Testis (tissue), 2 donors: ENCODE measurements at regions not wholly inside any gene's neighbourhood (a gene's known extent, or its start where the extent isn't known, plus 50 kb on each side); places are given as distances from the start of the nearest gene placed in this dataset.

Experiments used
- DNase-seq: peaks from one replicate; pipeline ENCODE4 v3.0.0-alpha.2; 2019
- H3K27ac ChIP-seq, 2 donors: fragments of 200-600 bp; sonication (generic); one replicate each; pipeline ENCODE4 v1.5.1; 2019
- H3K27me3 ChIP-seq: fragments of 200-600 bp; sonication (generic); one replicate; pipeline ENCODE4 v1.5.1; 2019
- H3K36me3 ChIP-seq: fragments of 200-600 bp; sonication (generic); one replicate; pipeline ENCODE4 v1.5.1; 2017; ENCODE audit warnings: low read depth; ENCODE audit errors: missing control alignments
- H3K4me1 ChIP-seq: fragments of 200-600 bp; sonication (generic); one replicate; pipeline ENCODE4 v1.5.1; 2019
- H3K4me3 ChIP-seq, 2 donors: fragments of 200-600 bp; sonication (generic); one replicate each; pipeline ENCODE4 v1.5.1; 2017 to 2019
- H3K9me3 ChIP-seq: fragments of 200-600 bp; sonication (generic); one replicate; pipeline ENCODE4 v1.5.1; 2017
- POLR2A ChIP-seq: fragments of 450-650 bp; IDR thresholded peaks from one replicate; pipeline ENCODE4 v1.6.1; 2017; ENCODE audit warnings: antibody characterized with exemption, mild to moderate bottlenecking, moderate library complexity
- WGBS, 2 donors: methylation state at CpG; one replicate each; pipeline ENCODE4 v1.1.5; 2018; 5-methylcytosine and 5-hydroxymethylcytosine counted together
- intact Hi-C: fragments of 100-400 bp; cut with DNase I; formaldehyde crosslinking; loops from one replicate; pipeline ENCODE4 v1.15.1; 2023; ENCODE audit warnings: low total_unique reads
- TF ChIP-seq, protein P1 (sequence below), 3 experiments: fragments of 450-650 bp in 2 of 3; fragments of 200-600 bp in 1 of 3; sonication (generic) in 1 of 3; IDR thresholded peaks; one replicate each; pipeline ENCODE4 v1.5.1; 2016 to 2019; ENCODE audit warnings: antibody characterized with exemption in 3 of 3, mild to moderate bottlenecking in 2 of 3, moderate library complexity in 1 of 3

DNA sequence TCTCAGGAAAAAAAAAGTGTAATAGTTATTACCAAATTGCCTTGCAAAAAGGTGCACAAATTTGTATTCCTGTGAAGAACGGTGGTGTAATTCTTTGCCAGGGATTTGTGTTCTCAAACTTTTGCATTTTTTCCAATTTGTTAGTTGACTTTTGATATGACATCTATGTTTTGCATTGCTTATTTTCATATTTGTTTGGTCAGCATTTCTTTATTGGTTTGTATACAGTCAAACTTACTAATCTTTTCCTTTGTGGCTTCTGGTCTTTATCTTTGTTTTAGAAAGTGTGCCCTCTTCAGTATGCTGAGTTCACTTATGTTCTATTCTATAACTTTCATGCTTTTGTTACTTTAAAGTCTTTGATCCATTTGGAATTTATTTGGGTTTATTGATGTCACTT lies 226.2 kb upstream of the ZFHX3 start:
- Histone ChIP-seq H3K27me3 (no peaks in the 10 kb centered on the region), H3K36me3 (no peaks in the 10 kb centered on the region), H3K4me1 (no peaks in the 10 kb centered on the region), H3K4me3 (no peak overlapping the region), H3K27ac (no peak overlapping the region), H3K9me3 (no peaks in the 10 kb centered on the region)
- 96 to 100% methylated on average over 1 of the region's 1 CpG for WGBS, 2 donors
- no peak for DNase-seq
- intact Hi-C loops, result no loop called here
- TF ChIP-seq, protein P1, sequence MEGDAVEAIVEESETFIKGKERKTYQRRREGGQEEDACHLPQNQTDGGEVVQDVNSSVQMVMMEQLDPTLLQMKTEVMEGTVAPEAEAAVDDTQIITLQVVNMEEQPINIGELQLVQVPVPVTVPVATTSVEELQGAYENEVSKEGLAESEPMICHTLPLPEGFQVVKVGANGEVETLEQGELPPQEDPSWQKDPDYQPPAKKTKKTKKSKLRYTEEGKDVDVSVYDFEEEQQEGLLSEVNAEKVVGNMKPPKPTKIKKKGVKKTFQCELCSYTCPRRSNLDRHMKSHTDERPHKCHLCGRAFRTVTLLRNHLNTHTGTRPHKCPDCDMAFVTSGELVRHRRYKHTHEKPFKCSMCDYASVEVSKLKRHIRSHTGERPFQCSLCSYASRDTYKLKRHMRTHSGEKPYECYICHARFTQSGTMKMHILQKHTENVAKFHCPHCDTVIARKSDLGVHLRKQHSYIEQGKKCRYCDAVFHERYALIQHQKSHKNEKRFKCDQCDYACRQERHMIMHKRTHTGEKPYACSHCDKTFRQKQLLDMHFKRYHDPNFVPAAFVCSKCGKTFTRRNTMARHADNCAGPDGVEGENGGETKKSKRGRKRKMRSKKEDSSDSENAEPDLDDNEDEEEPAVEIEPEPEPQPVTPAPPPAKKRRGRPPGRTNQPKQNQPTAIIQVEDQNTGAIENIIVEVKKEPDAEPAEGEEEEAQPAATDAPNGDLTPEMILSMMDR (IDR thresholded peaks at IDR 0.05), result no peak
- TF ChIP-seq POLR2A, result no peak

DNA sequence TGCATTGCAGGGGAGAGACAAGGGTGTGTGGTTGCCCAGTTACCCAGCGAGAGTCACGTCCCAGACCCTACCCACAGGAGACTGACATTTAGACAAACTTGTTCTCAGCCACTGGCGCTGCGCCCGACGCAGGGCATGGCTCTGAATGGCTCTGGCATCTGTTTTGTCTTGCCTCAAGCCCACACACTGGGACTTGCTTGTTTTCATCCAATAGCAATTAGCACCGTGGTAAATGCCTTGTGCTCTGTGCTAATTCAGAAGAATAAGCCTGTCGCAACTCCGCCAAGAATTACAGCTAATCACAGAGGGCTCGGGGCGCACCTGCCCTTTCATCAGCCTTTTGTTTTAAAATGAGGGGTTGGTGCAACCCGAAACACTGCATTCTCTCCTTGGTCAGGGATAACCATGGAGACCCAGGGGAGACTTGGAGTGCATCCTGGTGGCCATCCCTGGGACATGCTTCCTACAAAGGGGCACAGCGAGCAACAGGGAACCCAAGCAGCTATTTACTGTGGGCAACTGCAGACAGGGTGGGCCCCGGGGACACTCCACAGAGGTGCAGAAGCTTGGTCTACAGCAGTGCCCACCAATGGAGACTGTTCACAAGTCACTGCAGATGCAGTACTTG lies 220.6 kb upstream of the ZFHX3 start:
- Histone ChIP-seq H3K9me3 (no peaks in the 10 kb centered on the region), H3K36me3 (no peaks in the 10 kb centered on the region), H3K4me3 (no peak overlapping the region), H3K27ac (no peak overlapping the region), H3K4me1 (no peaks in the 10 kb centered on the region), H3K27me3 (no peaks in the 10 kb centered on the region)
- 83 to 87% methylated on average over 13 to 14 of the region's 14 CpGs for WGBS, 2 donors
- DNase-seq, result no peak
- TF ChIP-seq, protein P1 (IDR thresholded peaks at IDR 0.05), result no peak
- TF ChIP-seq POLR2A, result no peak
- intact Hi-C loops, result no loop called here

DNA sequence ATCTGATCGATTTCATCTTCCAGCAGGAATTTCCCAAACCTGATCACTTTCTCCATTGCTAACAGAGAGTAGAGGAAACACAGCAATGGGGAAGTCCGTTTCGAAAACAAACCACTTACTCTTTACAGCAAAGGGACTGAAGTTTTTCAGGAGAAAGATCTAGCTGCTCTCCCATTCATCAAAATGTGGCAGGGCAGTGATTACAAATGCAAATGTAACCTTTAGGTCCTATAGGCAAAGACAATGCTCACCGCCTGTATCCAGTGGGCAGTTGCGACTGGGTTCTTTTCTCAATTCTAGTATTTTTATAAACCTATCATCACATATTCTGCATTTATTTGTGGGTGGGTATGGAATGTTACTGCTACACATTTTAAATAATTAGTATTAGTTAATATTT lies 218.0 kb upstream of the ZFHX3 start:
- Histone ChIP-seq H3K9me3 (no peaks in the 10 kb centered on the region), H3K36me3 (no peaks in the 10 kb centered on the region), H3K27ac (no peak overlapping the region), H3K4me3 (no peak overlapping the region), H3K4me1 (no peaks in the 10 kb centered on the region), H3K27me3 (no peaks in the 10 kb centered on the region)
- no peak for DNase-seq
- TF ChIP-seq, protein P1 (IDR thresholded peaks at IDR 0.05), result no peak
- no peak for TF ChIP-seq POLR2A
- 77 to 78% methylated on average over 5 of the region's 5 CpGs for WGBS, 2 donors
- intact Hi-C loops, result no loop called here

DNA sequence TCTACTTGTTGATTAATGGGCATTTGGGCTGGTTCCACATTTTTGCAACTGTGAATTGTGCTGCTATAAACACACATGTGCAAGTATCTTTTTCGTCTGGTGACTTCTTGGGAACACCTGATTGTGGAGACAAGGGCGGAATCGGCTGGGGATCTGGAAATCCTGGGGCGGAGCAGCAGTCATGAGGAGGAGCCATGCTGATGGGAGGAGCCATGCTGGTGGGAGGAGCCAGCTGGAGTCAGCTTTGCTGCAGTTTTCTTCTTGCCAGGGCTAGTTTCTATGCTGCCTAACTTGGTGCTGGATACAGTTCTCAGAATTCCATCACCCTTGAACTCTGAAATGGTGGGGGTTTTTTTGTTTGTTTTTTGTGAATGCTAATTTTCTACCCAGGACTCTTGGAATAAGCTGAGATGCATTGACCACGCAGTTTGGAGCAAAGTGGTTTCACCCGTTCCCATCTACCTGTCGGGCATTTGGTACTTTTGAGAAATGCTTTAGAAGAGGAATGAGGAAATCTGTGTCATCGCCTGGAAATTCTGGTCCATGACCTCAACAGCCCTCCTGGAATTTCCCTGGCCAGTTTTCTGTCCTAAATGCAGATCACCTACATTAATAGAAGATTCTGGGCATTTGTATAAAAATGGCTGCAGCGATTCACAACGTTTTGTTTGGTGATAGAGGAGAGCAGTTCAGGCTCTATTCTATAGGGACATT lies 217.4 kb upstream of the ZFHX3 start:
- no peaks in the 10 kb centered on the region for H3K9me3 ChIP-seq
- no peak overlapping the region for H3K4me3 ChIP-seq
- no peak overlapping the region for H3K27ac ChIP-seq
- no peaks in the 10 kb centered on the region for H3K4me1 ChIP-seq
- no peaks in the 10 kb centered on the region for H3K36me3 ChIP-seq
- no peak for DNase-seq
- no peaks in the 10 kb centered on the region for H3K27me3 ChIP-seq
- TF ChIP-seq, protein P1 (IDR thresholded peaks at IDR 0.05), result no peak
- TF ChIP-seq POLR2A, result no peak
- 53 to 61% methylated on average over 10 of the region's 10 CpGs for WGBS, 2 donors
- intact Hi-C loops, result no loop called here

DNA sequence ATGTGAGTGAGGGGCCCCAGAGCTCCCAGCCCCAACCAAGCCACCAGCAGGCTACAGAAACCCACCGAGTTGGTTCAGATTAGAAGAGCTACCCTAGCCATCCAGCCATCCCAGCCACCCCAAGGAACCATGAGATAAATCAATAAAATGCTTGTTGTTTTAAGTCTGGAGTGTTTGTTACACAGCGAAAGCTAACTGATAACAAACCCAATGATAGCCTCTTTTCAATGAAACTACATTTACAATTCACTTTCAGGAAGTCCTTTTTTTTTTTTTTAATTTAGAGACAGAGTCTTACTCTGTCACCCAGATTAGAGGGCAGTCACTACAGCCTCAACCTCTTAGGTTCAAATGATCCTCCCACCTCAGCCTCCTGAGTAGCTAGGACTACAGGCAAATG lies 215.0 kb upstream of the ZFHX3 start:
- H3K4me1 ChIP-seq, result no peaks in the 10 kb centered on the region
- no peaks in the 10 kb centered on the region for H3K36me3 ChIP-seq
- 88 to 95% methylated on average over 2 of the region's 2 CpGs for WGBS, 2 donors
- intact Hi-C loops, result no loop called here
- H3K27ac ChIP-seq, result no peak overlapping the region
- no peaks in the 10 kb centered on the region for H3K27me3 ChIP-seq
- TF ChIP-seq, protein P1 (IDR thresholded peaks at IDR 0.05), result no peak
- no peak for TF ChIP-seq POLR2A
- no peaks in the 10 kb centered on the region for H3K9me3 ChIP-seq
- H3K4me3 ChIP-seq, result no peak overlapping the region
- DNase-seq, result no peak
